Fibroblast of skin of right biceps (primary cell): ENCODE measurements at regions not wholly inside any gene's neighbourhood (a gene's known extent, or its start where the extent isn't known, plus 50 kb on each side); places are given as distances from the start of the nearest gene placed in this dataset.

Experiments
- DNase-seq: peaks from one replicate; pipeline ENCODE4 v3.0.0-alpha.2; 2013

- no peak for DNase-seq
These were observed 127.5 kb downstream of the SS18 start for GRCh38 chr18:25962919-25963318.

- no peak for DNase-seq
These were observed 128.2 kb downstream of the SS18 start for GRCh38 chr18:25962176-25962575.

- no peak for DNase-seq
These were observed 133.4 kb downstream of the SS18 start for GRCh38 chr18:25957017-25957416.

GRCh38 chr18:25953111-25953510 is 137.3 kb downstream of the SS18 start:
- DNase-seq = no peak

- no peak for DNase-seq
These were observed 140.1 kb downstream of the SS18 start for GRCh38 chr18:25950321-25950720.

GRCh38 chr18:25946540-25946939 is 143.9 kb downstream of the SS18 start:
- DNase-seq = no peak

GRCh38 chr18:25935356-25935755 is 155.1 kb downstream of the SS18 start:
- DNase-seq = no peak

- no peak for DNase-seq
These were observed 159.3 kb downstream of the SS18 start for GRCh38 chr18:25931126-25931525.

- DNase-seq = no peak
These were observed 160.6 kb downstream of the SS18 start for GRCh38 chr18:25929787-25930186.

- DNase-seq = no peak
These were observed 162.6 kb downstream of the SS18 start for GRCh38 chr18:25927830-25928229.

- DNase-seq = no peak
These were observed 167.2 kb downstream of the SS18 start for GRCh38 chr18:25923193-25923592.

GRCh38 chr18:25921677-25922421 is 168.6 kb downstream of the SS18 start:
- DNase-seq = peak; percentile 7

GRCh38 chr18:25915907-25916306 is 174.5 kb downstream of the SS18 start:
- no peak for DNase-seq

GRCh38 chr18:25898965-25899364 is 191.4 kb downstream of the SS18 start:
- no peak for DNase-seq

- no peak for DNase-seq
These were observed 193.5 kb downstream of the SS18 start for GRCh38 chr18:25896956-25897355.

- DNase-seq = peak; percentile 56
These were observed 194.1 kb downstream of the SS18 start for GRCh38 chr18:25896178-25896780.

GRCh38 chr18:25895518-25895917 is 194.9 kb downstream of the SS18 start:
- no peak for DNase-seq

GRCh38 chr18:25886283-25886682 is 204.1 kb downstream of the SS18 start:
- no peak for DNase-seq

GRCh38 chr18:25883091-25883490 is 207.3 kb downstream of the SS18 start:
- no peak for DNase-seq

GRCh38 chr18:25881149-25881548 is 209.3 kb downstream of the SS18 start:
- DNase-seq = no peak

- no peak for DNase-seq
These were observed 210.0 kb downstream of the SS18 start for GRCh38 chr18:25880441-25880840.

GRCh38 chr18:25876330-25876948 is 214.0 kb downstream of the SS18 start:
- DNase-seq = no peak

- peak; percentile 18 for DNase-seq
These were observed 214.7 kb downstream of the SS18 start for GRCh38 chr18:25875551-25876240.

- peak; percentile 21 for DNase-seq
These were observed 216.6 kb downstream of the SS18 start for GRCh38 chr18:25873833-25874232.
